ENCODE measurements at regions not wholly inside any gene's neighbourhood (a gene's known extent, or its start where the extent isn't known, plus 50 kb on each side); places are given as distances from the start of the nearest gene placed in this dataset.
A peak's percentile ranks its signal among the peaks of the same experiment; 100 is the strongest.

GRCh38 chr17:12537436-12537835, 128.3 kb upstream of the MYOCD start:
- no peak for DNase-seq

- DNase-seq = no peak
Observed at GRCh38 chr17:12538003-12538402, 127.7 kb upstream of the MYOCD start.

GRCh38 chr17:12545877-12546513, 119.7 kb upstream of the MYOCD start:
- DNase-seq = peak; percentile 44

GRCh38 chr17:12546983-12547382, 118.7 kb upstream of the MYOCD start:
- DNase-seq = no peak

GRCh38 chr17:12547831-12548230, 117.9 kb upstream of the MYOCD start:
- no peak for DNase-seq

GRCh38 chr17:12548558-12548957, 117.1 kb upstream of the MYOCD start:
- no peak for DNase-seq

GRCh38 chr17:12549499-12550041, 116.1 kb upstream of the MYOCD start:
- no peak for DNase-seq

GRCh38 chr17:12553625-12554024, 112.1 kb upstream of the MYOCD start:
- DNase-seq = no peak

- DNase-seq = no peak
Observed at GRCh38 chr17:12554251-12554650, 111.4 kb upstream of the MYOCD start.

- no peak for DNase-seq
Observed at GRCh38 chr17:12566291-12566690, 99.4 kb upstream of the MYOCD start.

- DNase-seq = no peak
Observed at GRCh38 chr17:12567077-12568053, 98.3 kb upstream of the MYOCD start.

- DNase-seq = no peak
Observed at GRCh38 chr17:12568358-12569251, 97.1 kb upstream of the MYOCD start.

GRCh38 chr17:12571606-12572005, 94.1 kb upstream of the MYOCD start:
- no peak for DNase-seq

GRCh38 chr17:12574525-12574924, 91.2 kb upstream of the MYOCD start:
- no peak for DNase-seq

GRCh38 chr17:12575641-12576040, 90.0 kb upstream of the MYOCD start:
- DNase-seq = no peak

- no peak for DNase-seq
Observed at GRCh38 chr17:12579288-12579687, 86.4 kb upstream of the MYOCD start.

- DNase-seq = no peak
Observed at GRCh38 chr17:12580640-12581039, 85.0 kb upstream of the MYOCD start.

GRCh38 chr17:12584727-12585126, 81.0 kb upstream of the MYOCD start:
- no peak for DNase-seq

- no peak for DNase-seq
Observed at GRCh38 chr17:12588531-12588930, 77.2 kb upstream of the MYOCD start.

- no peak for DNase-seq
Observed at GRCh38 chr17:12590417-12590816, 75.3 kb upstream of the MYOCD start.

GRCh38 chr17:12591021-12591735, 74.5 kb upstream of the MYOCD start:
- DNase-seq = no peak

- DNase-seq = no peak
Observed at GRCh38 chr17:12592941-12593340, 72.7 kb upstream of the MYOCD start.

Data from activated CD4-positive, alpha-beta T cell treated with anti-CD3 and anti-CD28 coated beads, Interleukin-2, Interleukin-6, amounts not matched to agents 100 ng/mL and 50 ng/mL, durations not matched to agents 16 hours and 8 hours (primary cell).